Activated CD4-positive, alpha-beta T cell treated with anti-CD3 and anti-CD28 coated beads for 36 hours (primary cell): ENCODE measurements at regions not wholly inside any gene's neighbourhood (a gene's known extent, or its start where the extent isn't known, plus 50 kb on each side); places are given as distances from the start of the nearest gene placed in this dataset.

Source experiments
- ATAC-seq: fragments of 200-7000 bp; cut with Tn5 transposase; one replicate; pipeline ENCODE4 v1.10.0; 2021; ENCODE audit warnings: mild to moderate bottlenecking, moderate library complexity
- CTCF ChIA-PET: fragments of 350-600 bp; sonication (Branson Sonifier 250); formaldehyde crosslinking; loops from one replicate; lab custom pipeline; 2021; ENCODE audit warnings: antibody characterized with exemption; lab: Charles Lee
- POLR2A ChIA-PET: fragments of 350-600 bp; sonication (Branson Sonifier 250); formaldehyde crosslinking; loops from one replicate; lab custom pipeline; 2021; ENCODE audit warnings: antibody characterized with exemption, inconsistent platforms; lab: Charles Lee
- DNase-seq: peaks from one replicate; pipeline ENCODE4 v3.0.0-alpha.2; 2020
- H3K27ac Mint-ChIP-seq: one replicate; pipeline ENCODE4 v1.8.0; 2021; ENCODE audit warnings: mixed read lengths
- H3K27me3 Mint-ChIP-seq: one replicate; pipeline ENCODE4 v1.8.0; 2021; ENCODE audit warnings: mixed read lengths
- H3K36me3 Mint-ChIP-seq: one replicate; pipeline ENCODE4 v1.8.0; 2021; ENCODE audit warnings: low read depth, mixed read lengths
- H3K4me1 Mint-ChIP-seq: one replicate; pipeline ENCODE4 v1.8.0; 2021; ENCODE audit warnings: mixed read lengths
- H3K4me3 Mint-ChIP-seq: one replicate; pipeline ENCODE4 v1.8.0; 2021; ENCODE audit warnings: mild to moderate bottlenecking, moderate library complexity, mixed read lengths
- H3K9me3 Mint-ChIP-seq: one replicate; pipeline ENCODE4 v1.8.0; 2021; ENCODE audit warnings: low read depth, mixed read lengths
- intact Hi-C, 2 experiments: fragments of 100-400 bp; cut with DNase I in 1 of 2; cut with micrococcal nuclease in 1 of 2; formaldehyde crosslinking; loops; one replicate each; pipeline versions ENCODE4 v1.14.2 to v1.15.1; 2022 to 2024; cut with DNase I, micrococcal nuclease

DNA sequence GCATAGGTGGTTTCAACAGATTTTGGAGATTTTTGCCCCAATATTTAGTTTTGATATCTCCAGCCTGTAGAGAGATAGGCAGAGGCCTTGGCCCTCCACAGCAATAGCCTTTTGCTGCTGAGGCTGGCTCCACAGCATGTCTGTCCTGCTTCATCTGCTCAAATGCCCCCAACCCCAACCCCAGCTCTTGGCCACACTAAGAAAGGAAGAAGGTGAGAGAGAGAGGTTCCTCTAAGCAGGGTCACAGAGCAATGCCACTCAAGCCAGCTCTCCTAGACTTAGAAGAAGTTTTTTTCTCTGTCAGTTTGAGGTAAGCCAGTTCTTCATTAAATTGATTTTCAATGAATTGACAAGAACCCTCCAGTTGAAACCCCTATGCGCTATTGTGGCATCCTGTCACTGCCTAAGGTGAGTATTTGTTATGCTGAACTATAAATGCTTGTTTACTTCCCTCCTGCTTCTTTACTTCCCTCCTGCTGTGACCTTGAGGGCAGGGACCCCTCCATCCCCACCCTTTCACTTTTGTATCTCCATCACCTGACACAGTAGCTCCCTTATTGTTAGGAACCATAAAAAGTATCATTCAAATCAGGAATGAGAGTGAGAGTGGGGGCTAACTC, 366.2 kb upstream of the CNR1 start:
- intact Hi-C loops, result no loop called here
- no peak for ATAC-seq
- Mint-ChIP-seq H3K4me1 (no peaks in the 10 kb centered on the region), H3K36me3 (no peaks in the 10 kb centered on the region), H3K27me3 (peaks cover 22% of the 10 kb centered on the region), H3K27ac (no peak overlapping the region), H3K9me3 (no peaks in the 10 kb centered on the region), H3K4me3 (no peak overlapping the region)
- ChIA-PET CTCF (interaction anchor here (0.6 kb wide), 1 partner anchor 269 kb away, joined by 5 read pairs; no protein-coding TSS in a partner anchor), POLR2A (no interaction called here)
- DNase-seq, result no peak

DNA sequence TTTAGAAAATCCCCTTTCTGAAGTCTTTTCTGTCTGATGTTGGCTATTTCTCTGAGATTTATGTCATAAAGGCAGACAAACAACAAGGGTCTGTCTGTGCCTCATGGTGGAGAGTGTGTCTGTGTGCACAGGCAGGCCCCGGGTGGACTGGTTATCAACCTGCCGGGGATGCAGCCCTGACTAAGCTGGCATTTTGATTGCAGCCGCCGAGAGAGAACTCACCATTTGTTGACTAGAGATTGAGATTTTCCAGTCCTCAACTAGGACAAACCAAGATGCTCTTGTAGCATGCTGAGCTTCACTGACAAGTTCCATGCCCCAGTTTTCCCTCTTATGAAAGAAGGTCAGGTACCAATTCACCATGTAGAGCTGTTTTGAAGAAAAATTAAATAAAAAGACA, 363.6 kb upstream of the CNR1 start:
- Mint-ChIP-seq H3K4me3 (no peak overlapping the region), H3K36me3 (no peaks in the 10 kb centered on the region), H3K27me3 (peaks cover 12% of the 10 kb centered on the region), H3K4me1 (no peaks in the 10 kb centered on the region), H3K27ac (no peak overlapping the region), H3K9me3 (peaks cover 2% of the 10 kb centered on the region)
- ATAC-seq (no peak), DNase-seq (no peak)
- ChIA-PET POLR2A (no interaction called here), CTCF (interaction anchor here (0.8 to 1.2 kb wide), 2 partner anchors 14 to 30 kb away, joined by 3 read pairs; no protein-coding TSS in a partner anchor)
- intact Hi-C loops, result no loop called here

DNA sequence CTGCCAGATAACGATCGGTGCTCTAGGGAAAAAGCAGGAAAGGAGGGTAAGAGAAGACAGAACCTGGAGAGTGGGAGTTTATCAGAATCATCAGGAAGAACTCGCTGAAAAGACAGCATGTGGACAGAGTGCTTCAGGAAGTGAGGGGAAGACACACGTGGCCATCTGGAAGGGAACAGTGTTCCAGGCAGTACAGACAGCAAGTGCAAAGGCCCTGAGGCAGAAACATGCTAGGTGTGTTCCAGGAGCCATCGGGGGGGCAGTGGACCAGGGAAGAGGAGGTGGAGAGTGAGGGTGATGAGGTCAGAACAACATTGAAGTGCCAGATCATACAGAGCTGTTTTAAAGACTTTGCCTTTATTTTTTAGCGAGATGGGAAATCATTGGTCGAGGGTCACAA, 354.3 kb upstream of the CNR1 start:
- no peak for ATAC-seq
- intact Hi-C loops, result no loop called here
- POLR2A ChIA-PET, result no interaction called here

DNA sequence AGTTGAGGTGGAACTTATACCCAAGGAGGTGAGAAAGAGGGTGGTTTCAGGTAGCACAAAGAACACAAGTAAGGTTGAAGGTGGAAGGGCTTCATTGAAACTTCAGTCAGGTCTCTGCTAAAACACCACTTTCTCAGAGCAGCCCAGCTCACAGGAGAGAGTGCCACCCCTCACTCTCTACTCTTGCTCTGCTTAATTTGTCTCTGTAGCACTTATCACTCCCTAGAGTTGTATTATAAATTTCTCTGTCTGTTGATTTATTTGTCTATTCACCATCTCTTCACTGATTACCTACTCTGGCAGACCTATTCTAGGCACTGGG, 353.8 kb upstream of the CNR1 start:
- Mint-ChIP-seq H3K27ac (no peak overlapping the region), H3K9me3 (peaks cover 2% of the 10 kb centered on the region), H3K27me3 (peaks cover 9% of the 10 kb centered on the region), H3K4me1 (no peaks in the 10 kb centered on the region), H3K36me3 (no peaks in the 10 kb centered on the region), H3K4me3 (no peak overlapping the region)
- no peak for DNase-seq
- no peak for ATAC-seq
- intact Hi-C loops, result no loop called here
- ChIA-PET POLR2A (no interaction called here), CTCF (no interaction called here)

More for the DNA sequence above, 354.3 kb upstream of the CNR1 start:
- H3K4me1 Mint-ChIP-seq, result no peaks in the 10 kb centered on the region
- H3K9me3 Mint-ChIP-seq, result peaks cover 2% of the 10 kb centered on the region
- H3K27ac Mint-ChIP-seq, result no peak overlapping the region
- no peaks in the 10 kb centered on the region for H3K36me3 Mint-ChIP-seq
- DNase-seq, result no peak
- H3K4me3 Mint-ChIP-seq, result no peak overlapping the region
- H3K27me3 Mint-ChIP-seq, result peaks cover 10% of the 10 kb centered on the region
- CTCF ChIA-PET, result no interaction called here

DNA sequence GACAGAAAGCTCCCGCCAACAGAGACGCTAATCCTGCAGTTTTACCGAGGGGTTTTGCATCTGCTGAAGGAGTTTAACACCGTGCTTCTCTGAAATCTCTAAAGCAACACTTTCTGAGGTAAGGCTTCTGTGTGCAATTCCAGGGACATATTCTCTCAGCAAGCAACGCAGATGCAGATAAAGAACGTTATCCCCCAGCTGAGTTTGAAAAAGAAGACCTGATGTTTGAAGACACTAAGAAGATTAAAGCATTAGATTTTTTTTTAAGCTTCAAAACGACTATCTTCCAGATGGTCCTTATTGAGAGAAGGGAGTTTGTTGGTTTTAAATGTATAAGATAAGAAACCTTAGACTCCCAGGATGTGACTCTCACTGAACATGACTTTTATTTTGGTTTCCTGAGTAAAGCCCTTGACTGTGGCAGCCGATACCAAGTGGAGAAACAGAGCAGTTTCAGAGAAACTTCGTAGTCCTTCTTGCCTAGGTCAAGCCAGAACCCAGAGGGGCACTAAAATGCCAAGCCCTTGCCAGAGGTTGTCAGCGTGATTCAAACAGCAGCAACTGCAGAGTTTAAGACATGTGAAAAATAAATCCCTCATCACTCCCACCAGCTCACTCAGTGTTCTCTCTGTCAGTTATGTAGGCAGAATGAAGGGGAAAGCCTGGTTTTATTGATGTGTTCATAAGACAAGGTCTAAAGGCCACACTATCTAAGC, 353.3 kb upstream of the CNR1 start:
- Mint-ChIP-seq H3K4me3 (no peak overlapping the region), H3K36me3 (no peaks in the 10 kb centered on the region), H3K9me3 (peaks cover 2% of the 10 kb centered on the region), H3K4me1 (no peaks in the 10 kb centered on the region), H3K27me3 (peaks cover 9% of the 10 kb centered on the region), H3K27ac (no peak overlapping the region)
- no peak for DNase-seq
- ATAC-seq, result no peak
- intact Hi-C loops, result no loop called here
- CTCF ChIA-PET, result interaction anchor here (0.9 kb wide), 1 partner anchor 258 kb away, joined by 3 read pairs; no protein-coding TSS in a partner anchor
- POLR2A ChIA-PET, result no interaction called here

DNA sequence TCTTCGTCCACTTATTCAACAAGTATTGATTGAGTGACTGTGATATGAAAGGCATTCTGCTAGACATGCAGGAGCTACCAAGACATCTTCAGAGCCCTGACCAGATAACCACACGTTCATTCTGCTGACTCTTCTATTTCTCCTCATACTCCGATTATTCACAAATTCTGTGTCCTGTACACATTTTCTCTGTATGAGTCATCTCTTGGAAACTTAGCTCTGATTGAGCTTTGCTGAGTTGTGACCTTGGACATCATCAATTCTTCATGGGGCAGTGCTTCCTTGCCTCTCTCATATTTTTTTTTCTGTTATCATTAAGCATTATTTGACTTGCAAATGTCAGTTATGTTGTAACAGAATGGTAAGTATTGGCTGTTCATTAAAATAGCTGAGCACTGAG, 351.6 kb upstream of the CNR1 start:
- DNase-seq, result no peak
- POLR2A ChIA-PET, result interaction anchor here (0.7 kb wide), 1 partner anchor 141 kb away, joined by 4 read pairs; no protein-coding TSS in a partner anchor
- Mint-ChIP-seq H3K9me3 (peaks cover 2% of the 10 kb centered on the region), H3K36me3 (no peaks in the 10 kb centered on the region), H3K4me1 (no peaks in the 10 kb centered on the region), H3K4me3 (no peak overlapping the region), H3K27ac (no peak overlapping the region), H3K27me3 (peaks cover 11% of the 10 kb centered on the region)
- no peak for ATAC-seq
- CTCF ChIA-PET, result interaction anchor here (0.6 kb wide), 1 partner anchor 923 kb away, joined by 4 read pairs; no protein-coding TSS in a partner anchor
- intact Hi-C loops, result no loop called here

DNA sequence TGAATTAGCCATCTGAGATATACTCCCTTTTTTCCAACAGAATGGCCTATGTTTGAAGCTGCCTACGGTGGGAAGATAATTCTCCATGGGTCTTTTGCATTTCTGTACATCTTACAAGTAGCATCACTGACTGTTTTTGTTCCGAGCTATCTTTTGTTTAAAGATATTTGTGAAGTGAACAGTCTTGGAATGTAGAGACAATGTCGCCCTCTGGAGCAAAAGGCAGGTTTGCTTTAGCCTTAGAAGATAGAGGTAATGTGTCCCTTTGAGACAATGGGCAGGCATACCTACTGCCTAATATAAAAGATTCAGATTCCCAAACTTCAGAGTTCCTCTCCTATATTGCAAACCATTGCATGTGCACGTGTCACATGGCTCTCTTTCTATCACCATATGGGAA, 347.8 kb upstream of the CNR1 start:
- Mint-ChIP-seq H3K9me3 (no peaks in the 10 kb centered on the region), H3K4me3 (no peak overlapping the region), H3K36me3 (no peaks in the 10 kb centered on the region), H3K27ac (no peak overlapping the region), H3K4me1 (no peaks in the 10 kb centered on the region), H3K27me3 (peaks cover 7% of the 10 kb centered on the region)
- intact Hi-C loops, result no loop called here
- ChIA-PET POLR2A (no interaction called here), CTCF (no interaction called here)
- DNase-seq (no peak), ATAC-seq (no peak)

DNA sequence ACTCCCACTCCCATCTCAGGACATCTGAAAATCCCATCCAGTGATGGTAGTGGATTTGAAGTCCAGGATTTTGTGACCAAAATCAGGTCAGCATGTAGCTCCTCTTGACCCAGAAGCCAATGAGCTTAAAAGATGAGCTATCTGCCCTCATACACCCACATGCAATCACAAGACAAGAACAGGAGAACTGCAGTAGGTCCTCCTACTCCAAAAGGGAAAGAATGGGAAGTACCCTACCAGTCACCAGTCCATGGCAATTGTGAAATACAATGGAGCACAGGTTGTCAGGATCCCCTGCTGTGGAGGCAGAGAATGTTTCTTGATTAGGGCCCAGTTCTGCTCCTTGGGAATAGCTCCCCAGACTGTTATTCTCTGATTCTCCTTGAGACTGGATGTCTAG, 347.3 kb upstream of the CNR1 start:
- ChIA-PET POLR2A (no interaction called here), CTCF (no interaction called here)
- Mint-ChIP-seq H3K27me3 (peaks cover 7% of the 10 kb centered on the region), H3K9me3 (no peaks in the 10 kb centered on the region), H3K27ac (no peak overlapping the region), H3K4me3 (no peak overlapping the region), H3K36me3 (no peaks in the 10 kb centered on the region), H3K4me1 (no peaks in the 10 kb centered on the region)
- DNase-seq, result no peak
- no peak for ATAC-seq
- intact Hi-C loops, result no loop called here

DNA sequence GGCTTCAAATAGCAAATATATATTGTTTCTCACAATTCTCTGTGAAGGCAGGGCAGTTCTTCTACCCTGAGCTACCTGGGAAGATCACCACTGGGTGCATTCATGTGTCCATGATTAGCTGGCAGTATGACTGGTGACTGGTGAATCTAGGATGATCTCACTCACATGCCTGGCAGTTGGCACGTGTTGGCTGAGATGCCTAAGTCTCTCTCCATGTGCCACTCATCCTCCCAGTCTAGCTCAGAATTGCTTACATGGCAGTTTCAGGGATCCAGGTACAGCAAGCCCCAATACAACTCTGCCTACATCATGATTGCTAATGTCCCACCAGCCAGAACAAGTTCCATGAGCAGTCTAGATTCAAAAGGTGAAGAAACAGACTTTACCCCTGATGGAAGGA, 346.8 kb upstream of the CNR1 start:
- intact Hi-C loops, result no loop called here
- no peaks in the 10 kb centered on the region for H3K36me3 Mint-ChIP-seq
- CTCF ChIA-PET, result no interaction called here
- H3K9me3 Mint-ChIP-seq, result no peaks in the 10 kb centered on the region
- POLR2A ChIA-PET, result no interaction called here
- peaks cover 7% of the 10 kb centered on the region for H3K27me3 Mint-ChIP-seq
- DNase-seq (no peak), ATAC-seq (no peak)
- no peak overlapping the region for H3K4me3 Mint-ChIP-seq
- H3K4me1 Mint-ChIP-seq, result no peaks in the 10 kb centered on the region
- H3K27ac Mint-ChIP-seq, result no peak overlapping the region

DNA sequence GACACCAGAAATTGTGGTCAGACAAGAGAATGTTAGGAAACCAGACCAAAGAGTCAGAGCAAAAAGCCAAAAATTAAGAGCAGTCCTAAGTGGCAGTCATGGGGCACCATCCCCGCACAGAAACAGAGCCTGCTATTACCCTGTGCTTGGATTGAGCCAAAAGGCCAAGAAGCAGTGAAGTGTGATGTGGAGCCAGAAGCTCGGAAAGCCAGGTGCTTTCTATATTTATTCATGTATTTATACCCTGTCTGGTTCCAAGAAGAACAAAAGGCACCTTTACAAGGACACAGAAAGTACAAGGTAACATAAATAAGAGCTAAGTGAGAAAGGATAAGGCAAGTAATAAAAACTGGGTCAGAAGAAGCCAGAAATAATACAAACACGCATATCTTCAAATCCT, 336.2 kb upstream of the CNR1 start:
- CTCF ChIA-PET, result no interaction called here
- Mint-ChIP-seq H3K4me1 (no peaks in the 10 kb centered on the region), H3K4me3 (no peak overlapping the region), H3K27ac (no peak overlapping the region), H3K27me3 (peaks cover 11% of the 10 kb centered on the region), H3K9me3 (peaks cover 5% of the 10 kb centered on the region), H3K36me3 (no peaks in the 10 kb centered on the region)
- ATAC-seq (no peak), DNase-seq (no peak)
- POLR2A ChIA-PET, result no interaction called here
- intact Hi-C loops, result no loop called here

DNA sequence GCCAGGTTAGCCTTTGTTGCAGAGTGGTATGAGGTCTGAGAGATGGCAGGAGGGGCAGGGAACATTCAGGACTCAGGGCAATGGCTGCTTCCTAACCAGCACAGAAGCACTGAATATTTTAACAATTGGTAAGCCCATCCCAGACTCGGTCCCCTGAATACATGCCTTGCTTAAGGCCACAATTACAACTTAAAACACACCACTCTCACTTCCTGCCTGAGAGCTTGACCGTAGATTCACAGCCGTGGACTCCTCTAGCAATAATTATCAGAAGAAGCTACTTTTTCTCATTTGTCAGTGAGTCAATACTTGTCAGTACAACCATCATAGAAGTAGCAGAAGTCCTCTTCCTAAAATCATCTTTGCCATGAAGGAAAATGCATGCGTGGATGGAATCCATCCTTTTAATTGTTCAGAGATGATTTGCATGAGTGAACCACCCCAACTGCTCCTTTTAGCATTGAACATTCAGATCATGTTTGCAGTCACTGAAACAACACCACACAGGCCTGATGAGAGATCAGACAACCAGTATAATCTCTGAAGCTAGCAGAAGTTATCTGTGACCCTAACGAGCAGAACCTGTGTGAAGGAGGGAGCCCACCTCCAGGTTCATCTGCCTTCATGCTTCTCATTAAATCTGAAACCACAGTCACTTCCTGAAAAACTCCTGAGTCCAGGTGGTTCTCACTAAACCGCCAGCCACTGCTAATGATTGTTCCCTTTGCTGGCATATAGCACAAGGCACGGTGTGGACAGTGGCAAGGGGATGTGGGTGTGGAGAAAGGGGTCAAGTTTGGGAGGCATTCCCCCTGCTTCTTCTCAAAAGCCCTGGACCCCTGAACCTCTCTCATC, 333.9 kb upstream of the CNR1 start:
- no peaks in the 10 kb centered on the region for H3K4me1 Mint-ChIP-seq
- DNase-seq (no peak), ATAC-seq (no peak)
- peaks cover 15% of the 10 kb centered on the region for H3K27me3 Mint-ChIP-seq
- intact Hi-C loops, result no loop called here
- CTCF ChIA-PET, result interaction anchor here (0.5 kb wide), 1 partner anchor 1434 kb away, joined by 3 read pairs; no protein-coding TSS in a partner anchor
- H3K36me3 Mint-ChIP-seq, result no peaks in the 10 kb centered on the region
- H3K4me3 Mint-ChIP-seq, result no peak overlapping the region
- no peak overlapping the region for H3K27ac Mint-ChIP-seq
- no peaks in the 10 kb centered on the region for H3K9me3 Mint-ChIP-seq
- POLR2A ChIA-PET, result no interaction called here
